ES-I3 (cell line): ENCODE measurements at regions not wholly inside any gene's neighbourhood (a gene's known extent, or its start where the extent isn't known, plus 50 kb on each side); places are given as distances from the start of the nearest gene placed in this dataset.

ENCODE experiments used
- H3K36me3 ChIP-seq: 2 replicates; pipeline ENCODE4 v1.6.1; 2013; ENCODE audit warnings: mild to moderate bottlenecking, low read length, control low read depth, moderate library complexity; ENCODE audit not compliant: insufficient read depth
- H3K4me1 ChIP-seq: 2 replicates; pipeline ENCODE4 v1.6.1; 2013; ENCODE audit warnings: mild to moderate bottlenecking, control low read depth, low read length; ENCODE audit not compliant: insufficient read depth
- H3K9ac ChIP-seq: 2 replicates; pipeline ENCODE4 v1.6.1; 2013; ENCODE audit warnings: low read depth, mild to moderate bottlenecking, low read length, moderate library complexity
- H3K9me3 ChIP-seq: 2 replicates; pipeline ENCODE4 v1.6.1; 2013; ENCODE audit warnings: mild to moderate bottlenecking, low read length, moderate library complexity; ENCODE audit not compliant: control insufficient read depth, insufficient read depth

GRCh38 chr13:109963960-109964563 is 177.7 kb upstream of the IRS2 start:
- Histone ChIP-seq H3K36me3 (no peaks in the 10 kb centered on the region), H3K4me1 (no peaks in the 10 kb centered on the region), H3K9me3 (no peaks in the 10 kb centered on the region), H3K9ac (no peak overlapping the region)

GRCh38 chr13:109963384-109963783 is 177.0 kb upstream of the IRS2 start:
- H3K9me3 ChIP-seq, result no peaks in the 10 kb centered on the region
- H3K4me1 ChIP-seq, result no peaks in the 10 kb centered on the region
- no peaks in the 10 kb centered on the region for H3K36me3 ChIP-seq
- H3K9ac ChIP-seq, result no peak overlapping the region

- H3K9me3 ChIP-seq, result no peaks in the 10 kb centered on the region
- no peaks in the 10 kb centered on the region for H3K4me1 ChIP-seq
- no peaks in the 10 kb centered on the region for H3K36me3 ChIP-seq
- H3K9ac ChIP-seq, result no peak overlapping the region
Measured at GRCh38 chr13:109959903-109960302, 173.5 kb upstream of the IRS2 start.

- H3K9ac ChIP-seq, result no peak overlapping the region
Measured at GRCh38 chr13:109957875-109958274, 171.5 kb upstream of the IRS2 start.

GRCh38 chr13:109955598-109955997 is 169.2 kb upstream of the IRS2 start:
- Histone ChIP-seq H3K36me3 (no peaks in the 10 kb centered on the region), H3K9me3 (no peaks in the 10 kb centered on the region), H3K9ac (no peak overlapping the region), H3K4me1 (no peaks in the 10 kb centered on the region)

More at GRCh38 chr13:109957875-109958274, 171.5 kb upstream of the IRS2 start:
- H3K9me3 ChIP-seq, result no peaks in the 10 kb centered on the region
- H3K4me1 ChIP-seq, result no peaks in the 10 kb centered on the region
- no peaks in the 10 kb centered on the region for H3K36me3 ChIP-seq

- no peaks in the 10 kb centered on the region for H3K9me3 ChIP-seq
- no peak overlapping the region for H3K9ac ChIP-seq
- no peaks in the 10 kb centered on the region for H3K4me1 ChIP-seq
- H3K36me3 ChIP-seq, result no peaks in the 10 kb centered on the region
Measured at GRCh38 chr13:109954441-109954840, 168.1 kb upstream of the IRS2 start.

GRCh38 chr13:109951491-109951890 is 165.1 kb upstream of the IRS2 start:
- no peaks in the 10 kb centered on the region for H3K4me1 ChIP-seq
- no peaks in the 10 kb centered on the region for H3K9me3 ChIP-seq
- no peaks in the 10 kb centered on the region for H3K36me3 ChIP-seq
- H3K9ac ChIP-seq, result no peak overlapping the region

GRCh38 chr13:109949397-109949796 is 163.0 kb upstream of the IRS2 start:
- Histone ChIP-seq H3K9me3 (no peaks in the 10 kb centered on the region), H3K9ac (no peak overlapping the region), H3K36me3 (no peaks in the 10 kb centered on the region), H3K4me1 (no peaks in the 10 kb centered on the region)

GRCh38 chr13:109947006-109947405 is 160.6 kb upstream of the IRS2 start:
- H3K9me3 ChIP-seq, result no peaks in the 10 kb centered on the region
- no peaks in the 10 kb centered on the region for H3K4me1 ChIP-seq

GRCh38 chr13:109945206-109945960 is 159.0 kb upstream of the IRS2 start:
- Histone ChIP-seq H3K36me3 (no peaks in the 10 kb centered on the region), H3K9me3 (no peaks in the 10 kb centered on the region), H3K4me1 (no peaks in the 10 kb centered on the region), H3K9ac (no peak overlapping the region)

More at GRCh38 chr13:109947006-109947405, 160.6 kb upstream of the IRS2 start:
- Histone ChIP-seq H3K36me3 (no peaks in the 10 kb centered on the region), H3K9ac (no peak overlapping the region)

- no peaks in the 10 kb centered on the region for H3K36me3 ChIP-seq
- H3K9me3 ChIP-seq, result no peaks in the 10 kb centered on the region; the same call in 1 of the 2 replicates
- no peaks in the 10 kb centered on the region for H3K4me1 ChIP-seq
- no peak overlapping the region for H3K9ac ChIP-seq
Measured at GRCh38 chr13:109941951-109942350, 155.6 kb upstream of the IRS2 start.

GRCh38 chr13:109941221-109941620 is 154.8 kb upstream of the IRS2 start:
- H3K9ac ChIP-seq, result no peak overlapping the region
- no peaks in the 10 kb centered on the region for H3K36me3 ChIP-seq
- no peaks in the 10 kb centered on the region; the same call in 1 of the 2 replicates for H3K9me3 ChIP-seq
- H3K4me1 ChIP-seq, result no peaks in the 10 kb centered on the region

- Histone ChIP-seq H3K9ac (no peak overlapping the region), H3K36me3 (no peaks in the 10 kb centered on the region), H3K9me3 (no peaks in the 10 kb centered on the region; the same call in 1 of the 2 replicates), H3K4me1 (no peaks in the 10 kb centered on the region)
Measured at GRCh38 chr13:109940637-109941036, 154.3 kb upstream of the IRS2 start.

- Histone ChIP-seq H3K9ac (no peak overlapping the region), H3K36me3 (no peaks in the 10 kb centered on the region), H3K9me3 (no peaks in the 10 kb centered on the region; the same call in 1 of the 2 replicates), H3K4me1 (no peaks in the 10 kb centered on the region)
Measured at GRCh38 chr13:109939838-109940237, 153.5 kb upstream of the IRS2 start.

GRCh38 chr13:109939180-109939579 is 152.8 kb upstream of the IRS2 start:
- no peak overlapping the region for H3K9ac ChIP-seq
- H3K9me3 ChIP-seq, result no peaks in the 10 kb centered on the region; the same call in none of the 2 replicates
- H3K36me3 ChIP-seq, result no peaks in the 10 kb centered on the region
- no peaks in the 10 kb centered on the region for H3K4me1 ChIP-seq
